GM18511 (cell line): ENCODE measurements at regions not wholly inside any gene's neighbourhood (a gene's known extent, or its start where the extent isn't known, plus 50 kb on each side); places are given as distances from the start of the nearest gene placed in this dataset.

Source experiments
- ATAC-seq: cut with Tn5 transposase; IDR thresholded peaks from one replicate; pipeline ENCODE4 v1.9.1; 2021; ENCODE audit warnings: mild to moderate bottlenecking, moderate library complexity; ENCODE audit not compliant: unreplicated experiment

- ATAC-seq = no peak
Measured at GRCh38 chr21:28541371-28542112, 451.1 kb downstream of the LTN1 start.

GRCh38 chr21:28540514-28540913, 452.2 kb downstream of the LTN1 start:
- no peak for ATAC-seq

GRCh38 chr21:28539623-28539988, 453.1 kb downstream of the LTN1 start:
- no peak for ATAC-seq

- ATAC-seq = no peak
Measured at GRCh38 chr21:28538987-28539622, 453.6 kb downstream of the LTN1 start.

- ATAC-seq = no peak
Measured at GRCh38 chr21:28537371-28538079, 455.2 kb downstream of the LTN1 start.

- ATAC-seq = no peak
Measured at GRCh38 chr21:28532446-28532845, 460.2 kb downstream of the LTN1 start.

GRCh38 chr21:28523367-28523766, 469.3 kb downstream of the LTN1 start:
- no peak for ATAC-seq

- ATAC-seq = no peak
Measured at GRCh38 chr21:28522014-28522799, 470.5 kb downstream of the LTN1 start.

- ATAC-seq = no peak
Measured at GRCh38 chr21:28518630-28519029, 474.0 kb downstream of the LTN1 start.

- peak; percentile 98 for ATAC-seq
Measured at GRCh38 chr21:28516991-28517592, 475.6 kb downstream of the LTN1 start.

GRCh38 chr21:28516021-28516420, 476.7 kb downstream of the LTN1 start:
- no peak for ATAC-seq

- no peak for ATAC-seq
Measured at GRCh38 chr21:28513428-28513827, 479.2 kb downstream of the LTN1 start.

- no peak for ATAC-seq
Measured at GRCh38 chr21:28509031-28509430, 483.6 kb downstream of the LTN1 start.

GRCh38 chr21:28508126-28508525, 484.6 kb downstream of the LTN1 start:
- ATAC-seq = no peak

GRCh38 chr21:28496517-28496916, 496.2 kb downstream of the LTN1 start:
- ATAC-seq = no peak

GRCh38 chr21:28492127-28492526, 500.6 kb downstream of the LTN1 start:
- no peak for ATAC-seq

GRCh38 chr21:28489821-28490350, 502.8 kb downstream of the LTN1 start:
- ATAC-seq = no peak

GRCh38 chr21:28489162-28489561, 503.5 kb downstream of the LTN1 start:
- no peak for ATAC-seq

GRCh38 chr21:28487455-28488070, 505.1 kb downstream of the LTN1 start:
- no peak for ATAC-seq
